Ovary (tissue), 3 donors: ENCODE measurements at regions not wholly inside any gene's neighbourhood (a gene's known extent, or its start where the extent isn't known, plus 50 kb on each side); places are given as distances from the start of the nearest gene placed in this dataset.

ENCODE experiments used
- CTCF ChIP-seq, 3 donors: fragments of 450-650 bp in 2 of 3; fragments of 200-600 bp in 1 of 3; IDR thresholded peaks; one replicate each; pipeline versions ENCODE4 v1.5.1 to v1.8.0; 2016 to 2022; ENCODE audit warnings: antibody characterized with exemption in 3 of 3, mild to moderate bottlenecking in 1 of 3
- POLR2A ChIP-seq: fragments of 450-650 bp; IDR thresholded peaks from one replicate; pipeline ENCODE4 v1.6.1; 2017; ENCODE audit warnings: antibody characterized with exemption, mild to moderate bottlenecking, moderate library complexity
- donor health status: DM: no; HTN: no; CAD: no.

GRCh38 chr20:58012731-58013510 lies 215.5 kb downstream of the ANKRD60 start:
- TF ChIP-seq CTCF (IDR thresholded peaks at IDR 0.05) (no peak), POLR2A (no peak)
